A549 (cell line): ENCODE measurements at regions not wholly inside any gene's neighbourhood (a gene's known extent, or its start where the extent isn't known, plus 50 kb on each side); places are given as distances from the start of the nearest gene placed in this dataset.

Source experiments
- ATAC-seq, 2 experiments: fragments of 200-7000 bp in 1 of 2; fragments of >200 bp in 1 of 2; cut with Nextera tagmentation in 1 of 2; cut with Tn5 transposase in 1 of 2; 3 replicates each; pipeline versions ENCODE4 v1.8.0 to v1.9.1; 2018 to 2020; ENCODE audit warnings: mild to moderate bottlenecking in 1 of 2, moderate library complexity in 1 of 2
- CTCF ChIA-PET: fragments of 300-600 bp; sonication (Branson Sonifier 250); formaldehyde crosslinking; extraction: SDS; loops from one replicate; lab custom pipeline; 2021; ENCODE audit warnings: antibody characterized with exemption, inconsistent platforms; lab: Yijun Ruan, JAX
- POLR2A ChIA-PET: fragments of 350-600 bp; formaldehyde crosslinking; extraction: SDS; loops from one replicate; lab custom pipeline; 2021; ENCODE audit warnings: antibody characterized with exemption, inconsistent platforms; lab: Yijun Ruan, JAX
- DNase-seq, 2 experiments: peaks; one replicate each; pipeline versions ENCODE4 v3.0.0 to v3.0.0-alpha.2; 2011 to 2016; ENCODE audit warnings: low read depth in 1 of 2, low spot score in 1 of 2
- FAIRE-seq: peaks from 2 replicates; lab custom pipeline; 2011; peaks lifted over from hg19 to GRCh38; lab: Jason Lieb, UNC
- H3K27ac ChIP-seq, 2 experiments: fragments of >200 bp; sonication (Bioruptor Twin); formaldehyde crosslinking; 3 replicates each; pipeline ENCODE4 v1.5.1; 2016 to 2017
- H3K4me1 ChIP-seq: fragments of >200 bp; sonication (Bioruptor Twin); formaldehyde crosslinking; 3 replicates; pipeline ENCODE4 v1.6.1; 2016
- H3K4me2 ChIP-seq: fragments of >200 bp; sonication (Bioruptor Twin); formaldehyde crosslinking; 3 replicates; pipeline ENCODE4 v1.6.1; 2016
- H3K4me3 ChIP-seq: fragments of >200 bp; sonication (Bioruptor Twin); formaldehyde crosslinking; 3 replicates; pipeline ENCODE4 v1.5.1; 2016
- H3K9me3 ChIP-seq: fragments of >200 bp; sonication (Bioruptor Twin); formaldehyde crosslinking; 3 replicates; pipeline ENCODE4 v1.6.1; 2016
- BHLHE40 ChIP-seq: IDR thresholded peaks from 2 replicates; pipeline ENCODE4 v1.6.1; 2012; ENCODE audit warnings: low read depth, low read length, inconsistent platforms
- CEBPB ChIP-seq, 2 experiments: fragments of >200 bp in 1 of 2; sonication (Bioruptor Twin) in 1 of 2; formaldehyde crosslinking in 1 of 2; IDR thresholded peaks; 2 replicates each; pipeline ENCODE4 v1.6.1; 2012 to 2016
- CHD4 ChIP-seq: fragments of 200-600 bp; sonication (generic); IDR thresholded peaks from 2 replicates; pipeline ENCODE4 v1.6.1; 2016; ENCODE audit warnings: antibody characterized with exemption, mild to moderate bottlenecking, borderline replicate concordance
- CTCF ChIP-seq: fragments of >200 bp; sonication (Bioruptor Twin); formaldehyde crosslinking; IDR thresholded peaks from 3 replicates; pipeline ENCODE4 v1.5.1; 2016
- EHMT2 ChIP-seq: fragments of 200-600 bp; sonication (generic); IDR thresholded peaks from 2 replicates; pipeline ENCODE4 v1.6.1; 2016; ENCODE audit warnings: antibody characterized with exemption, low read depth, mild to moderate bottlenecking, moderate library complexity
- ELK1 ChIP-seq: fragments of 150-350 bp; IDR thresholded peaks from 2 replicates; pipeline ENCODE4 v1.6.1; 2014; ENCODE audit warnings: low read depth, mild to moderate bottlenecking, low read length
- ESRRA ChIP-seq: fragments of 150-350 bp; IDR thresholded peaks from 2 replicates; pipeline ENCODE4 v1.6.1; 2014; ENCODE audit warnings: mild to moderate bottlenecking, low read length, borderline replicate concordance
- FOSB ChIP-seq: fragments of 250-450 bp; sonication (Bioruptor Pico); IDR thresholded peaks from 2 replicates; pipeline ENCODE4 v1.5.0; 2020; ENCODE audit warnings: mild to moderate bottlenecking, moderate library complexity
- FOXS1 ChIP-seq: fragments of 250-450 bp; sonication (Bioruptor Pico); IDR thresholded peaks from 2 replicates; pipeline ENCODE4 v1.5.0; 2020; ENCODE audit warnings: mild to moderate bottlenecking, moderate library complexity
- GATA3 ChIP-seq: IDR thresholded peaks from 2 replicates; pipeline ENCODE4 v1.6.1; 2012; ENCODE audit warnings: borderline replicate concordance
- HOXB5 ChIP-seq: fragments of 250-450 bp; sonication (Bioruptor Pico); IDR thresholded peaks from 2 replicates; pipeline ENCODE4 v1.5.0; 2020; ENCODE audit warnings: mild to moderate bottlenecking, moderate library complexity
- MYC ChIP-seq: IDR thresholded peaks from 2 replicates; pipeline ENCODE4 v1.6.1; 2012; ENCODE audit warnings: mild to moderate bottlenecking, inconsistent platforms, low read length, improper control_type of control experiment, borderline replicate concordance
- NPAS2 ChIP-seq: fragments of 250-450 bp; sonication (Bioruptor Pico); IDR thresholded peaks from 2 replicates; pipeline ENCODE4 v1.8.0; 2022; ENCODE audit warnings: mild to moderate bottlenecking, moderate library complexity, borderline replicate concordance
- NR3C1 ChIP-seq: fragments of >200 bp; sonication (Bioruptor Twin); formaldehyde crosslinking; IDR thresholded peaks from 3 replicates; pipeline ENCODE4 v1.6.1; 2017
- RNF2 ChIP-seq: fragments of 200-600 bp; sonication (generic); IDR thresholded peaks from 2 replicates; pipeline ENCODE4 v1.6.1; 2016; ENCODE audit warnings: low read depth, mild to moderate bottlenecking, antibody characterized with exemption, moderate library complexity, borderline replicate concordance
- ZC3H11A ChIP-seq: fragments of 450-650 bp; IDR thresholded peaks from 2 replicates; pipeline ENCODE4 v1.6.1; 2014; ENCODE audit warnings: antibody characterized with exemption, mild to moderate bottlenecking
- ZFP36 ChIP-seq: fragments of 450-650 bp; IDR thresholded peaks from 2 replicates; pipeline ENCODE4 v1.6.1; 2014; ENCODE audit warnings: borderline replicate concordance; ENCODE audit not compliant: partially characterized antibody
- ZNF302 ChIP-seq: fragments of 250-450 bp; sonication (Bioruptor Pico); IDR thresholded peaks from 2 replicates; pipeline ENCODE4 v1.9.0; 2021; ENCODE audit warnings: inconsistent platforms, mild to moderate bottlenecking, moderate library complexity
- WGBS: methylation state at CpG from one replicate; pipeline ENCODE4 v1.1.6; 2017; ENCODE audit errors: missing lambda C conversion rate; 5-methylcytosine and 5-hydroxymethylcytosine counted together
- TF ChIP-seq, protein P1 (sequence below): fragments of 250-450 bp; sonication (Bioruptor Pico); IDR thresholded peaks from 2 replicates; pipeline ENCODE4 v1.5.0; 2020; ENCODE audit warnings: low read depth, mild to moderate bottlenecking, moderate library complexity
- TF ChIP-seq, protein P2 (sequence below): IDR thresholded peaks from 2 replicates; pipeline ENCODE4 v1.6.1; 2012

- TF ChIP-seq CTCF = no peak
Observed at GRCh38 chr9:87063871-87064270, 116.6 kb upstream of the GAS1 start (continued).

DNA sequence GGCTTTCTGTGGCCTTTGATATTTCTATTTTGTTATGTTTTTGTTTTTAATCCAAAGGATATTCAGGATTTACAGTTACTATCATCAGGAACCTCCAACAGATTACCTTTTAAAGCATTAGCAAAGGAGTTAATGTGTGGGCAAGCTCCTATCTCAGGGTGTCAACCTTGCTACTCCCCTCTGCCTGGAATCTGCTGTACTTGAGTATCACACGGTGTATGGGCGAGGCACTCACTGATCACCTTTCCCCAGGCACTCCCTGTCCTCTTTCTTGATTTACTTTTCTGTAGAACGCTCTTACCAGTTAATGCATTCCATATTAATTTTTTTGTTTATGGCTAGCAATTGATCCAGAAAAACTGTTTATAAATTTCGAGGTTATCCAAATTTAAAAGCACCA lies 117.0 kb upstream of the GAS1 start:
- WGBS = 8% methylated on average over 4 of the region's 4 CpGs
- CTCF ChIA-PET = no interaction called here

GRCh38 chr9:87065981-87066380 lies 118.7 kb upstream of the GAS1 start:
- FAIRE-seq = no peak
- H3K27ac ChIP-seq = no peak overlapping the region
- no peak overlapping the region for H3K4me2 ChIP-seq
- no peaks in the 10 kb centered on the region for H3K9me3 ChIP-seq
- no peak for ATAC-seq
- ChIA-PET POLR2A (no interaction called here), CTCF (no interaction called here)
- H3K4me1 ChIP-seq = no peaks in the 10 kb centered on the region
- WGBS = 33% methylated on average over 4 of the region's 4 CpGs
- no peak overlapping the region for H3K4me3 ChIP-seq
- TF ChIP-seq MYC (no peak), FOXS1 (CRISPR knock-in tag) (no peak), ZNF302 (CRISPR knock-in tag) (no peak), BHLHE40 (no peak), ZC3H11A (no peak), EHMT2 (no peak), ESRRA (no peak), ZFP36 (no peak), GATA3 (no peak), HOXB5 (CRISPR knock-in tag) (no peak), CHD4 (no peak), NR3C1 (no peak)
- TF ChIP-seq, protein P1, sequence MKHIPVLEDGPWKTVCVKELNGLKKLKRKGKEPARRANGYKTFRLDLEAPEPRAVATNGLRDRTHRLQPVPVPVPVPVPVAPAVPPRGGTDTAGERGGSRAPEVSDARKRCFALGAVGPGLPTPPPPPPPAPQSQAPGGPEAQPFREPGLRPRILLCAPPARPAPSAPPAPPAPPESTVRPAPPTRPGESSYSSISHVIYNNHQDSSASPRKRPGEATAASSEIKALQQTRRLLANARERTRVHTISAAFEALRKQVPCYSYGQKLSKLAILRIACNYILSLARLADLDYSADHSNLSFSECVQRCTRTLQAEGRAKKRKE (CRISPR knock-in tag) = no peak
- DNase-seq = no peak

More for the DNA sequence above, 117.0 kb upstream of the GAS1 start:
- Histone ChIP-seq H3K4me1 (no peaks in the 10 kb centered on the region), H3K4me2 (no peak overlapping the region), H3K27ac (no peak overlapping the region), H3K4me3 (no peak overlapping the region), H3K9me3 (no peaks in the 10 kb centered on the region)
- POLR2A ChIA-PET = no interaction called here
- FAIRE-seq = no peak
- TF ChIP-seq NPAS2 (no peak), FOSB (CRISPR knock-in tag) (no peak)
- DNase-seq = no peak
- no peak for ATAC-seq

DNA sequence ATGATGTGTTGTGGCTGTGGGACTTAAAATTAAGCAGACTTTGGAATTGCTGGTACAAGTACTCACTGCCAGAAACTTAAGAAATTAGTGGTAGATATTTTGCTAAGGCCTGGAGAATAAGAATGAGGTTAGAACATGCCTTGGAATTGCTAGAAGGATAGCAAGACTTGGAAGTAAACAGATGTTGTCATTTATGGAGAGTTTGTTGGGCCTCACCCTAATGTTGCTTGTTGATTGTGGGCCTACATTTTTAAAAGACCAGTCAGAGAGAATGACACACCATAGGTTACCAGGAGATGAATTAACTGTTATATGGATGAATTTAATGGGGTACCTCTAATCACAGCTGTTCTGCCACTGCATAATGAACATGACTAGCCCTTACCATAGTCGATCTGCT lies 120.1 kb upstream of the GAS1 start:
- ChIA-PET CTCF (no interaction called here), POLR2A (no interaction called here)
- no peak for FAIRE-seq
- DNase-seq = no peak
- H3K27ac ChIP-seq = no peak overlapping the region
- H3K9me3 ChIP-seq = no peaks in the 10 kb centered on the region
- ATAC-seq = no peak
- H3K4me2 ChIP-seq = no peak overlapping the region
- TF ChIP-seq, protein P2, sequence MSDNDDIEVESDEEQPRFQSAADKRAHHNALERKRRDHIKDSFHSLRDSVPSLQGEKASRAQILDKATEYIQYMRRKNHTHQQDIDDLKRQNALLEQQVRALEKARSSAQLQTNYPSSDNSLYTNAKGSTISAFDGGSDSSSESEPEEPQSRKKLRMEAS = no peak
- TF ChIP-seq CEBPB (IDR thresholded peaks at IDR 0.05) (no peak), RNF2 (no peak), ELK1 (no peak), MYC (no peak), ZNF302 (CRISPR knock-in tag) (no peak)
- H3K4me1 ChIP-seq = no peaks in the 10 kb centered on the region
- H3K4me3 ChIP-seq = no peak overlapping the region
- 0% methylated on average over 1 of the region's 1 CpG for WGBS
